ENCODE measurements at regions not wholly inside any gene's neighbourhood (a gene's known extent, or its start where the extent isn't known, plus 50 kb on each side); places are given as distances from the start of the nearest gene placed in this dataset.

DNA sequence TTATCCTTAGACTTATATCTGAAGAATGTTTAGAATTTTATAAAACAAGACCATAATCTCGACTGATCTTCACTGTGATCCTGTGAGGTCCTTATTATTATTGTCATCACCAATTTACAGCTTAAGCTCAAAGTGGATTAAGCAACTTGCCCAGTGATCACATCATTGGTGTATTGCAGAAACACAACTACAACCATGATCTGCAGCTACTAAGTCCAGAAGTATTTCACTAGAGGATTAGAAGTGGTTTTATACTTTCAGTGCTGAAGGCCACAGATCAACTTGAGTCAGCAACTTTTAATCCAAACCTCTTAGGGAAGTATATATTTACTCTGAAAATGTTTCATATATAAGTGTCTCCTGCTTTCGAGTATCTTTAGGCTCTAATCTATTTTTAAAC, 624.3 kb upstream of the SOX9 start:
- TF ChIP-seq, protein P1, sequence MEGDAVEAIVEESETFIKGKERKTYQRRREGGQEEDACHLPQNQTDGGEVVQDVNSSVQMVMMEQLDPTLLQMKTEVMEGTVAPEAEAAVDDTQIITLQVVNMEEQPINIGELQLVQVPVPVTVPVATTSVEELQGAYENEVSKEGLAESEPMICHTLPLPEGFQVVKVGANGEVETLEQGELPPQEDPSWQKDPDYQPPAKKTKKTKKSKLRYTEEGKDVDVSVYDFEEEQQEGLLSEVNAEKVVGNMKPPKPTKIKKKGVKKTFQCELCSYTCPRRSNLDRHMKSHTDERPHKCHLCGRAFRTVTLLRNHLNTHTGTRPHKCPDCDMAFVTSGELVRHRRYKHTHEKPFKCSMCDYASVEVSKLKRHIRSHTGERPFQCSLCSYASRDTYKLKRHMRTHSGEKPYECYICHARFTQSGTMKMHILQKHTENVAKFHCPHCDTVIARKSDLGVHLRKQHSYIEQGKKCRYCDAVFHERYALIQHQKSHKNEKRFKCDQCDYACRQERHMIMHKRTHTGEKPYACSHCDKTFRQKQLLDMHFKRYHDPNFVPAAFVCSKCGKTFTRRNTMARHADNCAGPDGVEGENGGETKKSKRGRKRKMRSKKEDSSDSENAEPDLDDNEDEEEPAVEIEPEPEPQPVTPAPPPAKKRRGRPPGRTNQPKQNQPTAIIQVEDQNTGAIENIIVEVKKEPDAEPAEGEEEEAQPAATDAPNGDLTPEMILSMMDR (IDR thresholded peaks at IDR 0.05): no peak
- TF ChIP-seq POLR2AphosphoS5 (IDR thresholded peaks at IDR 0.05): no peak
- no peak for TF ChIP-seq POLR2A (IDR thresholded peaks at IDR 0.05)
